GM21447 (cell line): ENCODE measurements at regions not wholly inside any gene's neighbourhood (a gene's known extent, or its start where the extent isn't known, plus 50 kb on each side); places are given as distances from the start of the nearest gene placed in this dataset.

ENCODE experiments used
- ATAC-seq: cut with Tn5 transposase; IDR thresholded peaks from one replicate; pipeline ENCODE4 v1.9.1; 2021; ENCODE audit not compliant: unreplicated experiment

DNA sequence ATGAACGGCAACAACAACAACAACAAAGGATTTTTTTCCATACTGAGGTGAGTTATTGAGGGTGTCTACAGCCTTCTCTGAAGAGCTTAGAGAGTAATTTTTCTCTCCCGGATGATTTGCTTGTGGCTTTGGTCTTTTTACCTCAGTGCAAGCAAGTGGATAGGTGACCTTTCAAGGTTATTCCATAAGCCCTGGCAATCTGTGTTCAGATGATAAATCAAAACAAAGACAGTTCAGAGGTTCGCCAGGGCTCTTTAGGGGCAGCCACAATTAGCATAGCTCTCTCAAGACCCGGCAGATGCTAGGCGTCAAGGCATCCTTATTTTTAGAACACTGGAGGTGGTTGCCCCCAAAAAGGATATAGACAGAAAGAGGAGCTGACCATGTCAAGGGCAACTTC lies 417.9 kb upstream of the C9orf72 start:
- ATAC-seq: no peak

DNA sequence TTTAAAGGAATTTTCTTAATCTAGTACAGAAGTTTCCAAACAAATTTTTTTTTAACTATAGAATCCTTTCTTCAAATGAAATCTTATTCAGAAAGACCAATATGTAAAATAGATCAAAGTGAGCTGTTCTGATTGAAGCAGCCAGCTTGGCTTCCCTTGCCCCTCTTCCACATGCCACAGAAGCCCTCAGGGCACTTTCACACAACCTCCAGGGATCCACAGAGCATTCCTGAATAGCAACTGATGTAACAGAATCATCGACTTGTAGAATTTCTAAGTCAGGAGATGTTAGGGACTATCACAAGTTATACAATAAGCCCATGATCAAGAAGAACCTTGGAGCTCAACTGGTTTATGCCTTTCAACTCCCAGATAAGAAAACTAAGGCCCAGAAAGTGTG lies 427.8 kb upstream of the C9orf72 start:
- ATAC-seq: no peak

DNA sequence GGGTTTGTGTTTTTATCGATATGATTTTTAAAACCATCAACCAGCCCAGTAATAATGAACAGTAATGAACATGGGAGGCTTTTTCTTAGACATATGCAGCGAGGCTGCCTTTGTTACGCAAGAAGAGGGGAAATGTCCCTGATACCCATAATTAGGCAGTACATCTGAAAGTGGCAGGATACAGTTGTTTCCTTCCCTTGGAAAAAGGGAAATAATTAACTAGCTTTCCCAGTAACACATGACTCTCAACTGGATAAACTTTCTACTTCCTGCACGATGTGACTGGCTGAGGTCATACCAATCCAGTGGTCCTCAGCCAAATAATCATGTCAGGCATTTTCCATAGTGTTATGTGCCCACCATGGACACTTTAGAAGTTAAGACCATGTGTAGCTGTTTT lies 431.6 kb upstream of the C9orf72 start:
- ATAC-seq: no peak

DNA sequence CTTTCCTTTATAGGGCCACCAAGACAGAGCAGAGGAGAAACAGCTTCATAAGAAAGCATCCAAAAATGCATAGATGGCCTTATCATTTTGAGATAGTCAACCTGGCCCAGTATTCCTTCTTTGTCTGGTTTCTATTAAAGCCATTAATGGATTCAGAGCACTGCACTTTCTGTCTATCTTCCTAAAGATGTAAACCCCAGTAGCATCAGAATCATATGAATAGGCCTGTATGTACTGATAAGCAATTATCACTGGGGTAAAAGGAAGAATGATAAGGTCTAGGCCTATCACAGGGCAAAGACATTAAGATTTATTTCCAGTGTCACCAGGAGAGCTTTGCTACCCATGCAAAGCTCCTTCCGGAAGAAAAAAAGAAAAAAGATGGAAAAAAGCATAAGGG lies 432.5 kb upstream of the C9orf72 start:
- no peak for ATAC-seq

DNA sequence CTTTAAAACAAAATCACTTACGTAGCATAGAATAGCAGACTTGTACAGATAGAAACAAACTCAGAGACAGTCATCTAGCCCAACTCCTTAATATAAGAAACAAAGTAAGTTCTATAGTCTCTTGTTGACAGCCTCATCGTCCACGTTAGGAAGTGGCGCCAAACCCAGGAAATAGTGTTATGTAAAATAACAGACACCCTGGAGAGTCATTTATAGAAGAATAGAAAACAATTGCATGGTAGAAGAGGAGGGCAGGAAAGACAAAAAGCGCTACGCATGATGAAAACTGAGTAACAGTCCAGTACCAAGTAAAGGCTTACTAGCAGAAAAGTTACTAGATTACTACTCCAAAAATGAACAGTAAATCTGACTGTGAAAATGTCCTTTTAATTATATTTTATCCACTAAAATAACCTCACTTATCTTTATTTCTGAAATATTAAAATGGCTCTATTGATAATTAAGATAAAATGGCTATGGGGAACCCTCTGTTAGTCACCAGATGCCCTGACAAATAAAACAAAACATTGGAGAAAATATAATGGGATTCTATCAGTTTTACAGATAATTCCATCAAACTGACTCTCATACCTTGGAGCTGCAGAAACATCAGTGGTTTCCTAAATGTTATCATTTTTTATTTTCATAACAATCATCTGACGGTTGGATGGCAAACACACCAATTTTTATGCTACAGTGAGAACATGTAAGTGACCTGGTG lies 434.0 kb upstream of the C9orf72 start:
- ATAC-seq: no peak

DNA sequence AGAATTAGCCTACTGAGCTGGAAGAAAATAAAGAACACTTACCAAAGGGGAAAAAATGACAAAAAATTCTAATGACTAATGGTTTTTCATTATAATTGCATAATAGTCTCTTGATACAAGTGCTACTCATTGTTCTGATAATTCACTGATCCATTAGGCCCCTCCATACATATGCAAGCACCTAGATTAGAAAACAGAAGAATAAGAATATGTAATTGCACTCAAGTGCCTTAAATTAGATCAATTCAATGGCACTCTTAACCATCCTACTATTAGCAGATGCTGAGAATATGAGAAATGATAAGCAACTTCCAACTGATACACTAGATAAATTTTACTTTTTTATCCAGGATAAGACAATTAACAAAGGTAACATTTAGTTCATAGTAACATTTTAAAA lies 440.9 kb upstream of the C9orf72 start:
- ATAC-seq: no peak

DNA sequence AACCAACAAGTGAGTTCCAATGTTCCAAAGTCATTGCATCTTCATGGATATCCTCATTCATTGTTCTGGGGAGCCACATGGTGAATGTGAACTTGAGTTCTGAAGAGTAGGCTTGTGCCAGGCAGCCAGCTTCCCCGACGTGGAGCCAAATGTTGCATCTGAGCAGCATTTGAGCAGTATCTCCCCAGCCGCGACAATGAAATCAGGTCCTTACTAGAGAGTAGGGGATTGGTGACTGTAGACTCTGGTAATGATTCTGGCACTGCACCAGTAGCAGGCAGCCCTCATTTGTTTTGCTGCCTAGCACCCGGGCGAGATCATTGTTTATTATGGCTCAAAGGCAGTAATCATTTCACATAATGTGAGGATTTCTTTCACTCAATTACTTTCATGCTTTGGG lies 451.4 kb upstream of the C9orf72 start:
- no peak for ATAC-seq

DNA sequence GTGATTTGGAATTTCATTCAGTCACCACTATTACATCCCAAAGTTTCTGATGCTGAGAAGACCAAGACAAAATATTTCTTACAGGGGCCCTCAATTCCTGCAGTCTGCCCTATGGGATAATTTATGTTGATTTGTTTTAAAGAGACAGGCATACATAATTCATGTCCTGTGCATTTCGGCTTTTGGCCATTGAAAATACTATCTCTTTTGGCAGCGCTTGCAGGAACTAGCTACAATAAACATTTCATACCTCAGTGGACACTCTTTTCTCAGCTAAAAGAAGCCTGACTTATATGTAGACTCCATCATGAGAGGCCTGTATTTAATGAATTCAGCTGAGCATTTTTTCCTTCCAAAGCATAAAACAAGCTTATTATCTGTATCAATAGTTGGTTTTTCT lies 451.9 kb upstream of the C9orf72 start:
- ATAC-seq: no peak

GRCh38 chr9:28031521-28032267 lies 458.4 kb upstream of the C9orf72 start:
- no peak for ATAC-seq

GRCh38 chr9:28032268-28032590 lies 458.9 kb upstream of the C9orf72 start:
- no peak for ATAC-seq

- ATAC-seq: no peak
Measured at GRCh38 chr9:28034242-28034641, 461.0 kb upstream of the C9orf72 start.

- no peak for ATAC-seq
Measured at GRCh38 chr9:28037968-28038367, 464.7 kb upstream of the C9orf72 start.

DNA sequence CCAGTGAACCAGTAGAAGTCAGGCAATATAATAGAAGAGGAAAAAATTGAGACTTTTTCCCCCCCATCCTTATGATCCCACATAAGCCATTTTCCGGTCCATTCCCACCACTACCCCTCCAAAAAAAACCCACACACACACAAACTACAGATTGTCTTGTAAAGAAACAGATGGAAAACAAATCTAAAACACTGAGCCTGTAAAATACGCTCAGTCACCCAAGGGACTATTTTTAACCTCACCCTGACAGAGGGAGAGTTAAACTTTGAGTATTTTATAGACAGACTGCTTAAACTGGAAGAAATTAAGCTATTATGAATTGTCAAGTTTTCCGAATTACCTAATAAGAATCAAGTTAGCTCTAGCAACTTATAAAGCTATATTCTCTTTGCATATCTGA lies 471.8 kb upstream of the C9orf72 start:
- ATAC-seq: no peak

DNA sequence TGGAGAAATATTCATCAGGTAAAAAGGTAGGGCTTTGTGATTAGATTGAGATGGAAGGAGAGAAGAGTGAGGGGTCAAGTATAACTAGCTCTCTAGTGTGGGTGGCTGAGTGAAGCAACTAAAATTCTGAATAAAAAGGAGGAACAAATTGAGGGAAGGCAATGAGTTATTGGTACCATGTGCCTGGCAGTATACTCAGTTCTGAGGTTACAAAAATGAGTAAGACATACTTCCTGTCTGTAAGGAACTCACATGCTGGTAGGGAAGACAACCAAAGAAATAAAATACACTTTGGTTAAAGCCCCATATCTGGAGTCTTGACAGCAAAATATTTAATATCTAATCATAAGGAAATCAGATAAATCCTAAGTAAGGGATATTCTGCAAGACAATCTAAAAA lies 476.8 kb upstream of the C9orf72 start:
- no peak for ATAC-seq

DNA sequence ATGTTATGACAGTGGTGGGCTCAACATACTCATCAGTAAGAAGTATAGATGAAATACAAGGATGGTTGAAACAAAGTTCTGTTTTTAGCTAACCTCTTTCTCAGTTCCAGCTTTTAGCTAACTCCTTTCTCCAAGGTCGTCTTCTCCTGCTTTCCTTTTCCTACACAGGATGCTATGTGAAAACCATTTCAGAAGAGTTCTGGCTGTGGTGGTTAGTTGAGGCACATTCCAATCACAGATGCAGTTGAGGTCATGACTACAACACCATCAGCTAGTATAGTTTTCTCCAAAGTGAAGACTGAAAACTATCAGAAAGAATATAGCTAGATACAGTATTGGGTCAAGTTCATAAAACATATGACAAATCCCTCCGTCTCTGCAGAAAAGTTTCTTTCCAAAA lies 477.7 kb upstream of the C9orf72 start:
- no peak for ATAC-seq

DNA sequence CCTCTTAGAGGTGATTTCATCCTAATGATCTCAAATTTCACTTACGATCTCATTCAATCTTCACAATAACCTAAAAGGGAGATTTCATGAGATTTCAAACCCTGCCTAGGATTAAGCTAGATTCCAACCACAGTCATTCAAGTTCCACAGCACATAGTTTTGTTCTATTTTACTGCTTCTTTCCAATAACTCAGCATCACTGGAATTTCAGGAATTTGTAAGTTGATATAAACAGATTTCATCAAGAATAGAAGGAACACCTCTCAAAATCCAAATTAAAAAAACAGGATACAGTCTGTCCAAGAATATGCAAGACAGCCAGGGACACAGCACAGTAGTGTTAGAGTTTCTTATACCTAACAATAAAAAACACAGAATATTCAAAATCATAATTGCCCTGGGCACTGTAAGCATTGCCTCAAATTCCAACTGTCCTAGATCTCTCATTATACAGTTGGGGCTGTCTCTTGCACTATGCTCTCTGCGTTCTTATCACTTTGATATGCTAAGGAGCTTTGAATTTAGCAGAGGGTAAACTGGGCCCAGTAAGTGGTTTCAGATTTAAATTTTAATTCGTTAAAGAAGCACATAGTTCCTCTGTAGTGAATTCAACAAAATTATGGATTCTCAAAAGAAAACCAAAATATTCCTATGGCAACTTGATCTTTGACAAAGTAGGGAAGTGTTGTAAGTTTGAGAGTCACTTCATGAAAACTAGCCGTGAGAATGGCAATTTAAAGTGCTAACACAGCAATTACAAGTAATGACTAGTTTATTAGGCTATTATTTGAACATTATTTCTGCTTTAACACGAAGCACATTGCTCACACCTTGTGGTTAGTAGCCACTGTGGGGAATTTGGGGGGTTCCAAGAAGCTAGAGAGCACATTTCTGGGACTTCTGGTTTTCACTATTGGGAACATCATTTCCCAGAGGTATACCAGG lies 478.6 kb upstream of the C9orf72 start:
- no peak for ATAC-seq

GRCh38 chr9:28053096-28053777 lies 480.0 kb upstream of the C9orf72 start:
- ATAC-seq: no peak

GRCh38 chr9:28056006-28056405 lies 482.7 kb upstream of the C9orf72 start:
- no peak for ATAC-seq

DNA sequence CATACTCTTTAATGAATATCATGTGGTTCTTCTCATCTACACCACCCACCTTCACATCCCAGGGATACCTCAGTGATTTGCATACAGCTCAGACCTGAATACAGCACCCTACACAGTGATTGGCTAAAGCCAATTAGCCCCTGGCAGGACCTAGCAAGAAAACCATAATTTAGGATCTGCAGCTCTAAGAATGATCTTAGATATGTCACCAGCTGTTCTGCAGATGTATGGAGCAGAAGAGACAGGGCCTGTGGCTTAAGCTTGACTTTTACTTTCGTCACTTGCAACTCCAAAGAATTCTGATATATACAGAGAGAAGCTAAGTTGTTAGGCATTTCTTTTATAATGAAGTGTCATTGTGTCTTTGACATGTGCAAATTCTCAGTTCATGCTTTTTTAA lies 483.2 kb upstream of the C9orf72 start:
- ATAC-seq: no peak

DNA sequence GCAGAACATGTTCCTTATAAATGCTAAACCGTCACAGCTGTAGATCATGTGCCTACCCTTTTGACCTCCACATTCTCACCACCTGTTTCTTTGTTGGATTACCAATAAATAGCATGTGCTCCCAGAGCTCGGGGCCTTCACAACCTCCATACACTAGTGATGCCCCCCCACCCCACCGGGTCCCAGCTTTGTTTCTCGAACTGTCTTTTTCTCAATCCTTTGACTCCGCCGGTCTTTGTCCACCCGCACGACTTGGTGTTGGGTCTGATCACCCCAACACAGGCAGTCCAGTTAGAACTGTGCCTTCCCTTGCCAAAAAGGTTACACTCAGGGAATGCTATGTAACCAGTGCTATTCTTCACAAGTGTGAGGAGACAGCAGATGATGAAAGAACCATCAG lies 485.9 kb upstream of the C9orf72 start:
- no peak for ATAC-seq

- no peak for ATAC-seq
Measured at GRCh38 chr9:28064241-28064815, 491.0 kb upstream of the C9orf72 start.
